ENCODE measurements at regions not wholly inside any gene's neighbourhood (a gene's known extent, or its start where the extent isn't known, plus 50 kb on each side); places are given as distances from the start of the nearest gene placed in this dataset.
"Not testable (repeated sequence)": the region's sequence is repeated elsewhere in the genome, so short reads cannot be mapped to it uniquely, and the experiment has no call there.

GRCh38 chr14:51465486-51465885 lies 186.2 kb upstream of the FRMD6 start:
- intact Hi-C loops (cut with micrococcal nuclease), result no loop called here
- no peaks in the 10 kb centered on the region for H3K27me3 ChIP-seq (ENCODE audit: low read depth)
- no peak for TF ChIP-seq CTCF (IDR thresholded peaks at IDR 0.05; ENCODE audit: borderline replicate concordance)

GRCh38 chr14:51467392-51467791 lies 184.3 kb upstream of the FRMD6 start:
- DNase-seq; H3K4me1 ChIP-seq; H3K4me3 ChIP-seq; H3K9me3 ChIP-seq (replicated peaks); H3K27ac ChIP-seq (replicated peaks); intact Hi-C loops (cut with micrococcal nuclease); H3K27me3 ChIP-seq (ENCODE audit: low read depth); H3K36me3 ChIP-seq: not testable (repeated sequence)

More at GRCh38 chr14:51465486-51465885, 186.2 kb upstream of the FRMD6 start:
- Histone ChIP-seq H3K4me1 (no peaks in the 10 kb centered on the region), H3K4me3 (no peak overlapping the region), H3K36me3 (no peaks in the 10 kb centered on the region), H3K27ac (replicated peaks) (no peak overlapping the region), H3K9me3 (replicated peaks) (no peaks in the 10 kb centered on the region)
- no peak for DNase-seq

GRCh38 chr14:51468523-51468922 lies 183.2 kb upstream of the FRMD6 start:
- H3K27ac ChIP-seq (replicated peaks), result no peak overlapping the region
- no peak overlapping the region for H3K4me3 ChIP-seq
- no peaks in the 10 kb centered on the region for H3K9me3 ChIP-seq (replicated peaks)
- no peak for DNase-seq
- no peaks in the 10 kb centered on the region for H3K27me3 ChIP-seq (ENCODE audit: low read depth)
- TF ChIP-seq CTCF (IDR thresholded peaks at IDR 0.05; ENCODE audit: borderline replicate concordance), result no peak
- no peaks in the 10 kb centered on the region for H3K36me3 ChIP-seq
- peaks cover 2% of the 10 kb centered on the region for H3K4me1 ChIP-seq
- intact Hi-C loops (cut with micrococcal nuclease), result no loop called here

- TF ChIP-seq CTCF (IDR thresholded peaks at IDR 0.05; ENCODE audit: borderline replicate concordance), result no peak
- Histone ChIP-seq H3K27ac (replicated peaks) (no peak overlapping the region), H3K4me1 (peaks cover 4% of the 10 kb centered on the region), H3K36me3 (no peaks in the 10 kb centered on the region), H3K27me3 (ENCODE audit: low read depth) (no peaks in the 10 kb centered on the region), H3K4me3 (no peak overlapping the region), H3K9me3 (replicated peaks) (no peaks in the 10 kb centered on the region)
- DNase-seq, result no peak
- intact Hi-C loops (cut with micrococcal nuclease), result no loop called here
Observed at GRCh38 chr14:51472881-51473280, 178.8 kb upstream of the FRMD6 start.

GRCh38 chr14:51473351-51473750 lies 178.4 kb upstream of the FRMD6 start:
- TF ChIP-seq CTCF (IDR thresholded peaks at IDR 0.05; ENCODE audit: borderline replicate concordance), result no peak
- no peak for DNase-seq

GRCh38 chr14:51473808-51474565 lies 177.7 kb upstream of the FRMD6 start:
- Histone ChIP-seq H3K9me3 (replicated peaks) (no peaks in the 10 kb centered on the region), H3K4me1 (peaks cover 4% of the 10 kb centered on the region), H3K4me3 (no peak overlapping the region), H3K27me3 (ENCODE audit: low read depth) (no peaks in the 10 kb centered on the region), H3K36me3 (no peaks in the 10 kb centered on the region), H3K27ac (replicated peaks) (no peak overlapping the region)
- no peak for TF ChIP-seq CTCF (IDR thresholded peaks at IDR 0.05; ENCODE audit: borderline replicate concordance)
- intact Hi-C loops (cut with micrococcal nuclease), result no loop called here
- DNase-seq, result no peak

More at GRCh38 chr14:51473351-51473750, 178.4 kb upstream of the FRMD6 start:
- Histone ChIP-seq H3K36me3 (no peaks in the 10 kb centered on the region), H3K9me3 (replicated peaks) (no peaks in the 10 kb centered on the region), H3K4me3 (no peak overlapping the region), H3K27ac (replicated peaks) (no peak overlapping the region), H3K27me3 (ENCODE audit: low read depth) (no peaks in the 10 kb centered on the region), H3K4me1 (peaks cover 4% of the 10 kb centered on the region)
- intact Hi-C loops (cut with micrococcal nuclease), result no loop called here

Data from left ventricle myocardium inferior (tissue), 1 donor.